B cell (primary cell): ENCODE measurements at regions not wholly inside any gene's neighbourhood (a gene's known extent, or its start where the extent isn't known, plus 50 kb on each side); places are given as distances from the start of the nearest gene placed in this dataset.

ENCODE experiments used
- ATAC-seq: fragments of 200-7000 bp; cut with Tn5 transposase; one replicate; pipeline ENCODE4 v1.10.0; 2021; ENCODE audit warnings: low read depth, mild to moderate bottlenecking, moderate number of reproducible peaks, moderate library complexity
- CTCF ChIA-PET: fragments of 350-600 bp; sonication (Branson Sonifier 250); formaldehyde crosslinking; loops from one replicate; lab custom pipeline; 2021; ENCODE audit warnings: antibody characterized with exemption, inconsistent platforms; lab: Charles Lee
- POLR2A ChIA-PET: fragments of 350-600 bp; sonication (Branson Sonifier 250); formaldehyde crosslinking; loops from one replicate; lab custom pipeline; 2021; ENCODE audit warnings: antibody characterized with exemption; lab: Charles Lee
- DNase-seq: peaks from one replicate; pipeline ENCODE4 v3.0.0; 2013
- H2AFZ ChIP-seq: 2 replicates; pipeline ENCODE4 v1.6.1; 2012; ENCODE audit warnings: mild to moderate bottlenecking, low read depth, low read length; ENCODE audit not compliant: insufficient read depth, poor library complexity, severe bottlenecking
- H3K27ac ChIP-seq, 2 donors: 1 replicate in 1 of 2; 2 replicates in 1 of 2; pipeline ENCODE4 v1.5.1; 2012 to 2013; ENCODE audit warnings: low read length in 2 of 2, mild to moderate bottlenecking in 2 of 2, moderate library complexity in 1 of 2
- H3K27me3 ChIP-seq, 4 experiments: fragments of 200-600 bp in 1 of 4; sonication (generic) in 1 of 4; replicated peaks in 1 of 4; 1 replicate in 2 of 4; 2 replicates in 2 of 4; pipeline versions ENCODE4 v1.6.1 to v1.7.0; 2013 to 2016; ENCODE audit warnings: low read length in 3 of 4, mild to moderate bottlenecking in 2 of 4, mixed read lengths in 1 of 4, moderate library complexity in 1 of 4; ENCODE audit not compliant: insufficient read depth in 4 of 4, control insufficient read depth in 3 of 4; ENCODE audit errors: control extremely low read depth in 1 of 4
- H3K36me3 ChIP-seq, 2 experiments: replicated peaks in 1 of 2; 1 replicate in 1 of 2; 2 replicates in 1 of 2; pipeline versions ENCODE4 v1.6.1 to v1.7.1; 2013; ENCODE audit warnings: low read length in 1 of 2; ENCODE audit not compliant: insufficient read depth in 2 of 2, control insufficient read depth in 1 of 2; ENCODE audit errors: control extremely low read depth in 1 of 2, extremely low read depth in 1 of 2
- H3K4me1 ChIP-seq, 2 donors: fragments of 200-600 bp in 1 of 2; sonication (generic) in 1 of 2; 1 replicate in 1 of 2; 2 replicates in 1 of 2; pipeline versions ENCODE4 v1.5.1 to v1.6.1; 2013 to 2017; ENCODE audit warnings: low read length in 2 of 2; ENCODE audit not compliant: control insufficient read depth in 2 of 2, insufficient read depth in 2 of 2
- H3K4me2 ChIP-seq: replicated peaks from 2 replicates; pipeline ENCODE3; 2012; ENCODE audit warnings: mild to moderate bottlenecking, low read depth, low read length; ENCODE audit not compliant: poor library complexity, severe bottlenecking
- H3K4me3 ChIP-seq, 5 experiments: fragments of 200-600 bp in 1 of 5; sonication (generic) in 1 of 5; 1 replicate in 3 of 5; 2 replicates in 2 of 5; pipeline versions ENCODE4 v1.5.1 to v1.7.0; 2011 to 2016; ENCODE audit warnings: low read length in 4 of 5, mild to moderate bottlenecking in 4 of 5, low read depth in 2 of 5, control low read depth in 1 of 5, moderate library complexity in 1 of 5; ENCODE audit not compliant: insufficient read depth in 1 of 5; ENCODE audit errors: control extremely low read depth in 1 of 5, extremely low read depth in 1 of 5
- H3K79me2 ChIP-seq: fragments of 200-600 bp; sonication (generic); one replicate; pipeline ENCODE4 v1.6.0; 2016; ENCODE audit warnings: low read length; ENCODE audit not compliant: control insufficient read depth, insufficient read depth
- H3K9ac ChIP-seq: fragments of 200-600 bp; sonication (generic); 2 replicates; pipeline ENCODE4 v1.6.1; 2017; ENCODE audit warnings: mild to moderate bottlenecking, low read length, moderate library complexity
- H3K9me3 ChIP-seq, 3 donors: one replicate each; pipeline versions ENCODE4 v1.6.1 to v1.7.1; 2013; ENCODE audit warnings: low read length in 2 of 3; ENCODE audit not compliant: control insufficient read depth in 2 of 3, insufficient read depth in 1 of 3; ENCODE audit errors: control extremely low read depth in 1 of 3
- H4K20me1 ChIP-seq: 2 replicates; pipeline ENCODE4 v1.6.0; 2012; ENCODE audit warnings: mild to moderate bottlenecking, low read length; ENCODE audit not compliant: insufficient read depth, control insufficient read depth, poor library complexity, severe bottlenecking
- H3K27ac Mint-ChIP-seq: one replicate; pipeline ENCODE4 v1.8.0; 2021; ENCODE audit warnings: mixed read lengths
- H3K27me3 Mint-ChIP-seq: one replicate; pipeline ENCODE4 v1.8.0; 2021; ENCODE audit warnings: mixed read lengths
- H3K4me1 Mint-ChIP-seq: one replicate; pipeline ENCODE4 v1.8.0; 2021; ENCODE audit warnings: mixed read lengths
- H3K4me3 Mint-ChIP-seq: one replicate; pipeline ENCODE4 v1.8.0; 2021; ENCODE audit warnings: mixed read lengths
- H3K9me3 Mint-ChIP-seq: one replicate; pipeline ENCODE4 v1.8.0; 2022; ENCODE audit warnings: mixed read lengths; ENCODE audit not compliant: insufficient read depth
- EZH2 ChIP-seq: IDR thresholded peaks from 2 replicates; pipeline ENCODE4 v1.6.1; 2012; ENCODE audit warnings: borderline replicate concordance, low read depth, mild to moderate bottlenecking, moderate library complexity, low read length; ENCODE audit not compliant: insufficient read depth, poor library complexity, severe bottlenecking
- WGBS: methylation state at CpG from one replicate; pipeline ENCODE4 v1.1.5; 2013; ENCODE audit warnings: missing lambda C conversion rate; ENCODE audit not compliant: insufficient coverage; 5-methylcytosine and 5-hydroxymethylcytosine counted together
- intact Hi-C: fragments of 100-400 bp; cut with micrococcal nuclease; formaldehyde crosslinking; loops from one replicate; pipeline ENCODE4 v1.10.0; 2022
- TF ChIP-seq, protein P1 (sequence below): fragments of 200-600 bp; IDR thresholded peaks from one replicate; pipeline ENCODE4 v1.8.0; 2022; ENCODE audit warnings: antibody characterized with exemption, mild to moderate bottlenecking

DNA sequence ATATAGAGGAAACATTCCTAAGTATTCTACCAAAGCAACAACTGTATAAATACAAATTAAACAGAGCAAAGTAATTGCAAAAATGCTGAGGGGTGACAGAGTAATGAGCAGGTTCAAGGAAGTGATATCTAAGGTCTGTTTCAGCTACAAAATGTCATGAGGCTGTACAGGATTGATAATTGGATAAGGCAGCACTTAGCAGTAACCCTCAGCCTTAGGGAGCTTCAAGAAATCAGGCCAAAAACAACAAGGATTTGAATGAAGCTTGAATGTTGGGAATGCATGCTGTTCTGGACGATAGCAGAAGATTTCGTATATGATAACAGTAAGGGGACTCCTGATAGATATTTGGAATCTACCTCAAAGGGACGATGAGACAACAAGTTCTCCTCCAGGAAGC is 142.0 kb upstream of the MMADHC start:
- no peak overlapping the region for H3K4me3 ChIP-seq
- ChIA-PET POLR2A (no interaction called here), CTCF (interaction anchor here (0.8 kb wide), 1 partner anchor 9 kb away, joined by 3 read pairs; no protein-coding TSS in a partner anchor)
- H4K20me1 ChIP-seq: no peaks in the 10 kb centered on the region
- intact Hi-C loops: no loop called here
- H3K9ac ChIP-seq: no peak overlapping the region
- H3K4me2 ChIP-seq: no peak overlapping the region
- H3K4me3 Mint-ChIP-seq: no peak overlapping the region
- no peak overlapping the region for H3K27ac Mint-ChIP-seq
- ATAC-seq (no peak), DNase-seq (no peak)
- peaks cover 4% of the 10 kb centered on the region for H3K27me3 Mint-ChIP-seq
- no peaks in the 10 kb centered on the region for H3K9me3 Mint-ChIP-seq
- H3K4me1 ChIP-seq: no peaks in the 10 kb centered on the region
- no peaks in the 10 kb centered on the region for H3K9me3 ChIP-seq
- no peak overlapping the region for H2AFZ ChIP-seq
- no peaks in the 10 kb centered on the region for H3K36me3 ChIP-seq
- H3K4me1 Mint-ChIP-seq: no peaks in the 10 kb centered on the region
- no peaks in the 10 kb centered on the region for H3K27me3 ChIP-seq
- H3K27ac ChIP-seq: no peak overlapping the region
- TF ChIP-seq, protein P1, sequence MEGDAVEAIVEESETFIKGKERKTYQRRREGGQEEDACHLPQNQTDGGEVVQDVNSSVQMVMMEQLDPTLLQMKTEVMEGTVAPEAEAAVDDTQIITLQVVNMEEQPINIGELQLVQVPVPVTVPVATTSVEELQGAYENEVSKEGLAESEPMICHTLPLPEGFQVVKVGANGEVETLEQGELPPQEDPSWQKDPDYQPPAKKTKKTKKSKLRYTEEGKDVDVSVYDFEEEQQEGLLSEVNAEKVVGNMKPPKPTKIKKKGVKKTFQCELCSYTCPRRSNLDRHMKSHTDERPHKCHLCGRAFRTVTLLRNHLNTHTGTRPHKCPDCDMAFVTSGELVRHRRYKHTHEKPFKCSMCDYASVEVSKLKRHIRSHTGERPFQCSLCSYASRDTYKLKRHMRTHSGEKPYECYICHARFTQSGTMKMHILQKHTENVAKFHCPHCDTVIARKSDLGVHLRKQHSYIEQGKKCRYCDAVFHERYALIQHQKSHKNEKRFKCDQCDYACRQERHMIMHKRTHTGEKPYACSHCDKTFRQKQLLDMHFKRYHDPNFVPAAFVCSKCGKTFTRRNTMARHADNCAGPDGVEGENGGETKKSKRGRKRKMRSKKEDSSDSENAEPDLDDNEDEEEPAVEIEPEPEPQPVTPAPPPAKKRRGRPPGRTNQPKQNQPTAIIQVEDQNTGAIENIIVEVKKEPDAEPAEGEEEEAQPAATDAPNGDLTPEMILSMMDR: no peak
- TF ChIP-seq EZH2: no peak
- 87% methylated on average over 3 of the region's 3 CpGs for WGBS
- H3K79me2 ChIP-seq: no peaks in the 10 kb centered on the region

DNA sequence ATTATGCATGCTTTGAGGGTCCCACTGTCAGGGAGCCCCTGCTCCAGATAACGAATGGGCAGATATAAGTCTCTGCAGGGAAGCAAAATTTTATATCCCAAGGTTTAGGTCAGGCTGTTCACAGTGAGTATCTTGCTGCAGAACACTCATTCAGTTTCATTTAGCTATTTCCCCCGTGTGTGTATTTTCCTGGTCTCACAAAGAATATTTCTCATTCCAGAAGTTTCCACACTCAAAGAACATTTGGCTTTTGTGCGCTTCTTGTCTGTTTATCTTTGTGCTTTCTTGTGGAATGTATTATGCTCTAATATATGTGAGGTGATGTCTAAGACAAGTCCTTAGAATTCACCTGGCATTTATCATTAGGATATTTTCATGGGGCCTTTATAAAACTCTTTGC is 140.4 kb upstream of the MMADHC start:
- ChIA-PET CTCF (no interaction called here), POLR2A (no interaction called here)
- WGBS: 90% methylated on average over 1 of the region's 3 CpGs
- no peaks in the 10 kb centered on the region for H3K36me3 ChIP-seq
- H3K4me1 ChIP-seq: no peaks in the 10 kb centered on the region
- H4K20me1 ChIP-seq: no peaks in the 10 kb centered on the region
- ATAC-seq: no peak
- DNase-seq: no peak
- no peak overlapping the region for H3K27ac Mint-ChIP-seq
- no peak overlapping the region for H3K4me3 Mint-ChIP-seq
- H3K9ac ChIP-seq: no peak overlapping the region
- peaks cover 4% of the 10 kb centered on the region for H3K27me3 Mint-ChIP-seq
- H3K79me2 ChIP-seq: no peaks in the 10 kb centered on the region
- H3K9me3 Mint-ChIP-seq: no peaks in the 10 kb centered on the region
- H3K27me3 ChIP-seq: no peaks in the 10 kb centered on the region
- no peak overlapping the region for H3K4me2 ChIP-seq
- TF ChIP-seq, protein P1: no peak
- TF ChIP-seq EZH2: no peak
- intact Hi-C loops: no loop called here
- no peak overlapping the region for H3K4me3 ChIP-seq
- H3K9me3 ChIP-seq: no peaks in the 10 kb centered on the region
- no peak overlapping the region for H2AFZ ChIP-seq
- H3K27ac ChIP-seq: no peak overlapping the region
- H3K4me1 Mint-ChIP-seq: no peaks in the 10 kb centered on the region
